ENCODE measurements at regions not wholly inside any gene's neighbourhood (a gene's known extent, or its start where the extent isn't known, plus 50 kb on each side); places are given as distances from the start of the nearest gene placed in this dataset.

DNA sequence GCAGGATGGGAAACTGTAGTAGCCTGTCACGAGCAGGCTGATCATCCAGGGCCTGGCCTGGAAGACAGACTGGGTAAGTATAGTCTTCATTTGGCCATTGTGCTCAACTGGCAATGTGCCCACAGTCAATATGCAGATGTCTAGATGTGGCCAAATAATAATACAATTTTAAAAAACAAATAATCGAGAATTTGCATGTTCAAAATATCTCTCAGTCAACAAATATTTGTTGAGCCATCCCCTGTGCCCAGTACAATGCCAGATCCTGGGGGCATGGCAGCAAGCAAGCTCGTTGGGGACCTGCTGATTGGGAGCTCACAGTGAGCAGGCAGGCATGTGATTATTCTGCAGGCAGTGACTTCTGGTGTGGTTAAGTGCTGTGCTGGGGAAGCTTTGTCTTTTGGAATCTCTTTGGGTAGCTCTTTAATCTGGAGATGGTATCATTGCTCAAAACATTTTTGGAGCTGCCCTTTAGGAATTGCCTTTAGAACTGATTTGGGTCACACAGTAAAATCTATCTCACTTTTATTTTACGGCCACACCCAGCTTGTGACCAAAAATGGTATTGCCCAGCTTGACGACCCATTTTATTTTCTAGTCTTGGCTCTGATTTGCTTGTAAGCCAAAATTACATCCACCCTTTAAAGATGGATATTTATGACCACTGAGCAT is 92.2 kb downstream of the PLCE1 start:
- TF ChIP-seq, protein P1, sequence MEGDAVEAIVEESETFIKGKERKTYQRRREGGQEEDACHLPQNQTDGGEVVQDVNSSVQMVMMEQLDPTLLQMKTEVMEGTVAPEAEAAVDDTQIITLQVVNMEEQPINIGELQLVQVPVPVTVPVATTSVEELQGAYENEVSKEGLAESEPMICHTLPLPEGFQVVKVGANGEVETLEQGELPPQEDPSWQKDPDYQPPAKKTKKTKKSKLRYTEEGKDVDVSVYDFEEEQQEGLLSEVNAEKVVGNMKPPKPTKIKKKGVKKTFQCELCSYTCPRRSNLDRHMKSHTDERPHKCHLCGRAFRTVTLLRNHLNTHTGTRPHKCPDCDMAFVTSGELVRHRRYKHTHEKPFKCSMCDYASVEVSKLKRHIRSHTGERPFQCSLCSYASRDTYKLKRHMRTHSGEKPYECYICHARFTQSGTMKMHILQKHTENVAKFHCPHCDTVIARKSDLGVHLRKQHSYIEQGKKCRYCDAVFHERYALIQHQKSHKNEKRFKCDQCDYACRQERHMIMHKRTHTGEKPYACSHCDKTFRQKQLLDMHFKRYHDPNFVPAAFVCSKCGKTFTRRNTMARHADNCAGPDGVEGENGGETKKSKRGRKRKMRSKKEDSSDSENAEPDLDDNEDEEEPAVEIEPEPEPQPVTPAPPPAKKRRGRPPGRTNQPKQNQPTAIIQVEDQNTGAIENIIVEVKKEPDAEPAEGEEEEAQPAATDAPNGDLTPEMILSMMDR (IDR thresholded peaks at IDR 0.05 in 2 of 3, conservative IDR thresholded peaks at IDR 0.05 in 1 of 3; ENCODE audit: borderline replicate concordance in 1 of 3, insufficient read depth in 1 of 3, low read depth in 2 of 3, low read length in 2 of 3): no peak
- TF ChIP-seq YY1 (IDR thresholded peaks at IDR 0.05; ENCODE audit: extremely low read depth, insufficient replicate concordance, low read depth, low read length) (no peak), SRF (IDR thresholded peaks at IDR 0.05; ENCODE audit: low read depth) (no peak), RAD21 (IDR thresholded peaks at IDR 0.05; ENCODE audit: low read depth) (no peak), ZBTB33 (IDR thresholded peaks at IDR 0.05; ENCODE audit: extremely low read depth, insufficient replicate concordance, low read length) (no peak), POLR2A (IDR thresholded peaks at IDR 0.05; ENCODE audit: borderline replicate concordance, extremely low read depth, insufficient read depth, insufficient read length) (no peak), TCF7L2 (IDR thresholded peaks at IDR 0.05; ENCODE audit: borderline replicate concordance, extremely low read depth, insufficient read depth, insufficient read length) (no peak), EZH2 (IDR thresholded peaks at IDR 0.05) (no peak), ELF1 (IDR thresholded peaks at IDR 0.05; ENCODE audit: borderline replicate concordance, low read depth) (no peak), FOSL1 (IDR thresholded peaks at IDR 0.05; ENCODE audit: low read depth) (no peak)
- TF ChIP-seq, protein P2, sequence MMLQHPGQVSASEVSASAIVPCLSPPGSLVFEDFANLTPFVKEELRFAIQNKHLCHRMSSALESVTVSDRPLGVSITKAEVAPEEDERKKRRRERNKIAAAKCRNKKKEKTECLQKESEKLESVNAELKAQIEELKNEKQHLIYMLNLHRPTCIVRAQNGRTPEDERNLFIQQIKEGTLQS (IDR thresholded peaks at IDR 0.05): no peak
